Medulla oblongata (tissue), 1 donor: ENCODE measurements at regions not wholly inside any gene's neighbourhood (a gene's known extent, or its start where the extent isn't known, plus 50 kb on each side); places are given as distances from the start of the nearest gene placed in this dataset.
A peak's percentile ranks its signal among the peaks of the same experiment; 100 is the strongest.
"Not testable (repeated sequence)": the region's sequence is repeated elsewhere in the genome, so short reads cannot be mapped to it uniquely, and the experiment has no call there.

ENCODE experiments used
- DNase-seq: peaks from one replicate; pipeline ENCODE4 v3.0.0-alpha.2; 2015; ENCODE audit errors: extremely low spot score

DNA sequence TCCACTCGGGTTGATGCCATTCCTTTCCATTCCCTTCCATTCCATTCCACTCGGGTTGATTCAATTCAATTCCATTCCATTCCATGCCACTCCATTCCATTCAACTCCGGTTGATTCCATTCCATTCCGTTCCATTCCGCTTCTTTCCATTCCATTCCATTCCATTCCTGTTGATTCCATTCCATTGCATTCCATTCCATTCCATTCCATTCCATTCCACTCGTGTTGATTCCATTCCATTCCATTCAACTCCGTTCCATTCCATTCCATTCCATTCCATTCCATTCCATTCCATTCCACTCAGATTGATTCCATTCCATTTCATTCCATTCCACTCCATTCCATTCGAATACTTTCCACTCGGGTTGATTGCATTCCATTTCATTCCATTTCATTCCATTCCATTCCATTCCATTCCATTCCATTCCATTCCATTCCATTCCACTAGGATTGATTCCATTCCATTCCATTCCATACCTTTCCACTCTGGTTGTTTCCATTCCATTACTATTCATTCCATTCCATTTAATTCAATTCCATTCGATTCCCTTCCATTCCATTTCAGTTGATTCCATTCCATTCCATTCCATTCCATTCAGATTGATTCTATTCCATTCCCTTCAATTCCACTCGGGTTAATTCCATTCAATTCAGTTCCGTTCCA lies 1141.8 kb downstream of the RPIA start:
- peak; percentile 59 for DNase-seq

DNA sequence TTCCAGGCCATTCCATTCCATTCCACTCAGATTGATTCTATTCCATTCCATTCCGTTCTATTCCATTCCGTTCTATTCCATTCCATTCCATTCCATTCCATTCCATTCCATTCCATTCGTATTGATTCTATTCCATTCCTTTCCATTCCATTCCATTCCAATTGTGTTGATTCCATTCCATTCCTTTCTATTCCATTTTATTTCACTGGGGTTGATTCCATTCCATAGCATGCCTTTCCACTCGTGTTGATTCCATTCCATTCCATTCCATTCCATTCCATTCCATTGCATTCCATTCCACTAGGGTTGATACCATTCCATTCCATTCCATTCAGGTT lies 1142.3 kb downstream of the RPIA start:
- DNase-seq: peak; percentile 70

DNA sequence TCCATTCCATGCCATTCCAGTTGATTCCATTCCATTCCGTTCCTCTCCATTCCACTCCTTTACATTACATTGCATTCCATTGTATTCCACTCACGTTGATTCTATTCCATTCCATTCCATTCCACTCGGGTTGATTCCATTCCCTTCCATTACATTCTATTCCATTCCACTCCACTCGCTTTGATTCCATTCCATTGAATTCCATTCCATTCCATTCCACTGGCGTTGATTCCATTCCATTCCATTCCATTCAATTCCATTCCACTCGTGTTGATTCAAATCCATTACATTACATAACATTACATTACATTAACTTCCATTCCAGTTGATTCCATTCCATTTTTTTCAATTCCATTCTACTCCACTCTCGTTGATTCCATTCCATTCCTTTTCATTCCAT lies 1142.8 kb downstream of the RPIA start:
- no peak for DNase-seq

DNA sequence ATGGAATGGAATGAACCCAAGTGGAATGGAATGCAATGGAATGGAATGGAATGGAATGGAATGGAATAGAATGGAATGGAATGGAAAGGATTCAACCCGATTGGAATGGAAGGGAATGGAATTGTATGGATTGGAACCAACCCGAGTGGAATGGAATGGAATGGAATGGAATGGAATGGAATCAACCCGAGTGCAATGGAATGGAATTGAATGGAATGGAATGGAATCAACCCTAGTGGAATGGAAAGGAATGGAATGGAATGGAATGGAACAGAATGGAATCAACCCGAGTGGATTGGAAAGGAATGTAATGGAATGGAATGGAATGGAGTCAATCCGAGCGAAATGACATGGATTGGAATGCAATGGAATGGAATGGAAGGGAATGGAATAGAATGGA lies 1144.9 kb downstream of the RPIA start:
- peak; percentile 84 for DNase-seq

DNA sequence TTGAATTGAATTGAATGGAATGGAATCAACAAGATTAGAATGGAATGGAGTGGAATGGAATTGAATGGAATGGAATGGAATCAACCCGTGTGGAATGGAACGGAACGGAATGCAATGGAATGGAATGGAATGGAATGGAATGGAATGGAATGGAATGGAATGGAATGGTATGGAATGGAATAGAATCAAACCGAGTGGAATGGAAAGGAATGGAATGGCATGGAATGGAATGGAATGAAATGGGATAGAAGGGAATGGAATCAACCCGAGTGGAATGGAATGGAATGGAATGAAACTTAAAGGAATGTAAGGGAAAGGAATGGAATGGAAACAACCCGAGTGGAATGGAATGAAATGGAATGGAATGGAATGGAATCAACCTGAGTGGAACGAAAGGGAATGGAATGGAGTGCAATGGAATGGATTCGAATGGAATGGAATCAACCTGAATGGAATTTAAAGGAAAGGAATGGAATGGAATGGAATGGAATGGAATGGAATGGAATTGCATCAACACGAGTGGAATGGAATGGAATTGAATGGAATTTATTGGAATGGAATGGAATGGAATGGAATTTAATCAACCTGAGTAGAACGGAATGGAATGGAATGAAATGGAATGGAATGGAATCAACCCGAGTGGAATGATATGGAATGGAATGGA lies 1146.6 kb downstream of the RPIA start:
- DNase-seq: no peak

DNA sequence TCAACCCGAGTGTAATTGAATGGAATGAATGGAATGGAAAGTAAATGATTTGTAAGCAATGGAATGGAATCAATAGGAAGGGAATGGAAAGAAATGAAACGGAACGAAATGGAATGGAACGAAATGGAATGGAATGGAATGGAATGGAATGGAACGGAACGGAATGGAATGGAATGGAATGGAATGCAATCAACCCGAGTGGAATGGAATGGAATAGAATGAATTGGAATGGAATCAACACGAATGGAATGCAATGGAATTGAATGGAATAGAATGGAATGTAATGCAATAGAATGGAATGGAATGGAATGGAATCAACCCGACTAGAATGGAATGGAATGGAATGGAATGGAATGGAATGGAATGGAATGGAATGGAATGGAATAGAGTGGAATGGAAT lies 1148.7 kb downstream of the RPIA start:
- DNase-seq: not testable (repeated sequence)

DNA sequence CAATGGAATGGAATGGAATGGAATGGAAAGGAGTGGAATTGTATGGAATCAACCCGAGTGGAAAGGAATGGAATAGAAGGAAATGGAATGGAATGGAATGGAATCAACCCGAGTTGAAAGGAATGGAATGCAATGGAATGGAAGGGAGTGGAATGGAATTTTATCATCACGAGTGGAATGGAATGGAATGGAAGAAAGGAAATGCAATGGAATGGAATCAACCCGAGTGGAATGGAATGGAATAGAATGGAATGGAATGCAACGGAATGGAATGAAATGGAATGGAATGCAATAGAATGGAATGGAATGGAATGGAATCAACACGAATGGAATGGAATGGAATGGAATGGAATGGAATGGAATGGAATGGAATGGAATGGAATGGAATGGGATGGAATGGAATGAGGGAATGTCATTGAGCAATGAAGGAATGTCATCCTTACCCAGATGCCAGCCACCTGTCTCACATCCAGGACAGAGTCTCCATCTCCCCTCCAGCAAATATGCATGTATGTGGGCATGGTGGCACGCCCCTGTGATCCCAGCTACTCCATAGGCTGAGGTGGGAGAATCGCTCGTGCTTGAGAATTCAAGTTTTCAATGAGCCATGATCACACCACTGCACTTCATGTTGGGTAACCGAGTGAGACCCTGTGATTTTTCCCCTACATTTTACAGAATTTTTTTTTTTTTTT lies 1149.5 kb downstream of the RPIA start:
- DNase-seq: not testable (repeated sequence)

DNA sequence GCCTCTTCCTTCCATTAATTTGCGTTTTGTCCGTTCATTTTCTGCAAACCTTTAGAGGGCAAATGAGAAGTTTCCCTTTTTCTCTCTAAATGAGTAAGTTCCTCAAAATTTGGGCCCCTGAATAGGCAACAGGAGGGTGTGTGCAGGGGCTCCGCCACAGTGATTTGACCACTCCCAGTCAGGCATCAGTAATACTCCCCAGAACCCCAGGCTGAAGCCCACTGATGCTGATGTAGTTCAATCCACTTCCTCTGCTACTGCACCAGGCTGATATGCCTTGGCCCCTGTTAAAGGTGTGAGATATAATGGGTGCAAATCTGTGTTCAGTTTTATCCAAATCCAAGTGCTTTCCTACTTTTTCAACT lies 1150.0 kb downstream of the RPIA start:
- DNase-seq: no peak

DNA sequence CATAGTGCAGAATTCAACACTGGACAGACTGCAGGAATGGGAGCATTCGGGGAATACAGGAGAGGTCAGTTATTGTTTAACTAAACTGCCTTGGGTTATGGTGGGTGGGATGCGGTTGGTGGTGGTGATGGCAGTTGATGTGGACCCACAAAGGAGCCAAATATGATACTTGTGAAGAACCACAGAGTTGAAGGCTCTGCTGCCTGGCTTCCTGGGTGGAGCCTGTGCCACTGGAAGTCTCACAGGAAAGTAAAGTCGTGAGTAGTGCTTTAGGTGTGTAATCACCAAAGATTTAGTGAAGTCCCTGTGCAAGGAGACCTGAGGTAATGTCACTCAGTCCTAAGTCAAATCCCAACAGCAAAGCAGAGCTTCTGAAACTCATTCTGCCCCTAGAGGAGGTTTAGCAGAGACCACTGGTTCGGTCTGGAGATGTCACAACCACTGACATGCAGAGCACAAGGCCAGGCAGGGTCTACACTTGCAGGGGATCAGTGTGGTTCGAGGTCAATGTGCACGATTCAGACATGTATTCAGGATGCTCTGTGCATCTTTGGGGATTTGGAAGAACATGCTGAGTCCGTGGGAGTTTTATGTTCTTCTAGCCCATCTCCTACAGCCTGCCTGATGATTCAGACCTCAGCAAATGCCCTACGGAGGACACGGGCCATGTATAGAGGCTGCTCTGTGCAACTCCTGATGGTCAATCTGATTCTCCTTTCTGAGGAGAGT lies 1150.9 kb downstream of the RPIA start:
- no peak for DNase-seq

DNA sequence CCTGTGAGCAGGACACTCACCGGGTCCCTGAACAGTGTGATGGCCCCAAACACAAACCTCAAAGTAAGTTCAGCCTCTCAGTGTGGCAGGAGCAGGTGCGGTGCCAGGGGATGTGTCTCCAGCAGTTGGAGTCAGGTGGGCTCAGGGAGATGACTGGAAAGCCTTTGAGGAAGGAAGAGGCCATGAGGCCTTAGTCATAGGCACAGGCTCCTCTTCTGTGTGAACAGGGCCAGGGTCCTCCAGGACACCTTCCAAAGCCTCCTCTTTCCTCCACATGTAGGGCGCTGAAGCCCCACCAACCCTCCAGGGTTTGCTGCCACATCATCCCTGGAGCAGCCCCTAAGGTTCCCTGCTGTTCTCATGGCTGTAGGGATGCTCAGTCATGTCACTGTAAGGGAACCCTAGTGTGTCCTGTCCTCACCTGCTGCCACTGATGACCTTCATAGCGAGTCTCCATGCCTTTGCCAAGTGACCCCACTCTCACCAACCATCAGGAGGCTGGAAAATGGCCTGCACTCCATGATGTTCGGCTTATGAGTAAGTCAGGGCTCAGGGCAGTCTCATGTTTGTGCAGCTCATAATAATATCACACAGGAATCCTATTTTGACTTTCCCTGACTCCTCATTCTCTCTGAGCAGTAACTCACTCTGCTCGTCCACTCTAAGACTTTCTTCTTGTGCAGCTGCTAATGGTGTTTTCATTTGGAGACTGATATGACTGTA lies 1152.9 kb downstream of the RPIA start:
- no peak for DNase-seq

DNA sequence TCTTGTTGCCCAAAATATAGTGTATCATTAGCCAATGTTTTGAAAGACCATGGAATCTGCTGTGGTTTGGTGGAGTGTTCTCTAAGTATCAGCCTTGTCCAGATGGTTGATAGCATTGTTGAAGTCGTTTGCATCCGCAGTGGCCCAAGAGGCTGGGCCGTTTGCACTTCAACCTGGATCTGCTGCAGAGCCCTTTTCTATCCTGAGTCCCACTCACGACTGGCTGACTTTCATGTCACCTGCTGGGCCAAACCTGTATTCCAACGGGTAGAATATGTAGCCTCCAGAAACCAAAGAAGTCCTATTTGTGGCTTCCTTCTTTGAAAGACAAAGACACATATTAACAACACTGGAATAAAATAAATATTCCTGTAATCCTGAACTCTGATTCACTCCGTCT lies 1154.1 kb downstream of the RPIA start:
- DNase-seq: no peak

DNA sequence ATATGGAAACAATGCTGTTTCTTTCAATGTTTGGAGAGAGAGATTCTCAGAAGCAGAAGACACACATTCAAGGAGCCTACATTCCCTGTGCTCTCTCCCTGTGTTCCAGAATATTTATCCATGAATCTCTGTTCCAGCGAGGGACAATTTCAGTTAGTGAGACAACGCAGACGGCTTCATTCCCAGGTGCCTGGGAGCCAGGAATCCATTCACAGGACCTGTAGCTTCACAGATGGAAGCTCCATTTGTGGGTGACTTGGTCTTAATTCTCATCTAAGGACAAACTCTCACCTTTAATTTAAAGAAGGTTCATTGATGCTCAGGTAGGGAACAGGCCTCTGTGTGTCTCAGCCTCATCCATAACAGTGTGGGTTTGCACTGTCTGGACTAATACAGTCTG lies 1156.6 kb downstream of the RPIA start:
- DNase-seq: no peak

DNA sequence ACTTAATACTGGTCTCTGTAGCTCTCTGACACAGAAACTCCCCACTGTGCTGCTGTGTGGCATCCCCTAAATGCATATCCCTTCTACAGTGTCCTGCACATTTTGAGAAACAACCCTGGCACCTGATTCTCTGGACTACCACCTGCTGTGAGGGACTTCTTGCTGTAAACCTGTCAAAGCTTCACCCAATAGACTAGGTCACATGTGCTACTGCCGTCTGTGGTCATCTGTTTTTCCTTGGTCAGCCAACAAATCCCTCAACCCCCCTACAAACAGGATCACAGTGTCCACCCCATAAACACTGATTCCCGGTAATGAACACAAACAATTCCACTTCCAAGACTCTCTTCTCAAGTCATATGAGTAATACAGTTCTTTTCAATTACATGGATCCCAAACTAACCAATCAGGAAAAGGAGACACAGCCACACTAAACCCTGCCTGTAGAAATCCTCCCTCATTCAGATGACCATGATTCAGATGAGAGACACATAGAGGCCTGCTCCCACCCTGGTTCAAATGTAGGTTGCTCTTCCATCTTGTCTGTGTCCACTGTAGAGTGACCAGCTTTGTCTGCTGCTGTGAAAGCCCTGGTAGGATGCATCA lies 1157.4 kb downstream of the RPIA start:
- DNase-seq: no peak

DNA sequence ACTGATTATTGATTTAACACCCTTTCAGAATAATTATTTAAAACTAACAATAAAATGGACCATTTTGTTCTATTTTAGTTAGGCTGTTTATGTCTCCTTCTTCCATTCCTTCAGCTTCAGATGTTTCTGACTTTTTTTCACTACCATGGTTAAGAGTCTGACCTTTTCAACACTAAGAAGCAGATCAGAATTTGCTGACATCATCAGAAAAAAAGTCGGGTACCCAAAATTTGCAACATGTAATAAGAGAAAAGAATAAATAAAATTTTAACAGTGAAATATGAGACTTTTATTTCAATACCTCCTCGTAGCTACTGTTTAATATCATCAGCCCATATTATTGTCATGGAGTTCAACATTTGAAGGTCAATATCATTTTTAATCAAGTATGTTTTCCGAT lies 1158.3 kb downstream of the RPIA start:
- DNase-seq: no peak

DNA sequence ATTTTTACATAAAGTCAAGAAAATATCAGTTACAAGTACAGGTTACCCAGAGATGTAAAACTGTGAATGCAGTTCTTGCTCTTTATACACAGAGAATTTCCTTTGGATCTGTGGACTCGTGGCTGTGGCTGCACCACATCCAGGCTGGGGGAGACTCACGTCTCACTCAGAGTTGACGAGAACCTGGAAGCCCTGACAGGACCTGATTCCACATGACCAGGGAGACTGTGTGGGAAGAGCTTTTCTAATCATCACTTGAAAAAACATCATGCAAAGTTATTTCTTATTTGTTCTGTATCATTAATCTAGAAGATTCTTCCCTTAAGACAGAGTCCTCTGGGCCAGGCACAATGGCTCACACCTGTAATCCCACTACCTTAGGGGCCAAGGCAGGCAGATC lies 1159.0 kb downstream of the RPIA start:
- no peak for DNase-seq

DNA sequence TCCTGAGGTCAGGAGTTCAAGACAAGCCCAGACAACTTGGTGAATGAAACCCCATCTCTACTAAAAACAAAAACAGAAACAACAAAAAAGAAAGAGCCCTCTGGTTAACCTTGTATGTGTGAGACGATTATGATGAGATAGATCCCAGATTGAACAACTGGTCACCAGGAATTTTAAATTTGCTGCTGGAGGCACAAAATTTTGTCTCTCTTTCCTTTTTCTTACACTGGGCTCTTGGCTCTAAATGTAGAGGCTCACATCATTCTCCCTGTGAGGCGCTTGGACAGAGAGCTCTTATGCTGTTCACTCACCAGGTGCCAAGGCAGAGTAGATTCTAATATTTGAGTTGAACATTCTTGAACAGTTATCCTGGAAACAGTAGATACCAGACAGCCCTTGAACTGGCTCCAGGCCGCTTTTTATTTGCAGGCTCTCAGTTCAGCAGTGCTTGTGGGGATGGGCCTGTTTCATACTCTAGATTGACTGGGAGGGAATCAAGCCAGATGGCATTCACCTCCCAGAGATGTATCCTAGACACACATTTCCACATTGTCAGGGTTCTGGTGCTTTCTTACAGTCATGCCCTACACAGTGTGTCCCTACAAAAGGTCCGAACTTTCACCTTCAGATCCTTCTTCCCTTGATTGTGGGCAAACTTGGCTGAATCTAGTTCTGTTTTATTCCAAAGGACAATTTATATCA lies 1159.6 kb downstream of the RPIA start:
- no peak for DNase-seq

DNA sequence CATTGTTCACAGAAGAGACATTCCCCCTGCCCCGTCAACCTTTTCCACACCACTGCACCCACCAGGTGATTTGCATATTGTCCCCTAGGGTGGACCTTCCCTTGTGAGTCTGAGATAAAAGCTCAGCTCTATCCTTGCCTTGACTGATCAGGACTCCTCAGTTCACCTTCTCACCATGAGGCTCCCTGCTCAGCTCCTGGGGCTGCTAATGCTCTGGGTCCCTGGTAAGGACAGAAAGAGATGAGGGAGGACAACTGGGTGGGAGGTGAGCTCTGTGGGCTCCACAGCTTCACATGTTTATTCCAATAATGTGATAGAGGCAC lies 1160.1 kb downstream of the RPIA start:
- DNase-seq: no peak

DNA sequence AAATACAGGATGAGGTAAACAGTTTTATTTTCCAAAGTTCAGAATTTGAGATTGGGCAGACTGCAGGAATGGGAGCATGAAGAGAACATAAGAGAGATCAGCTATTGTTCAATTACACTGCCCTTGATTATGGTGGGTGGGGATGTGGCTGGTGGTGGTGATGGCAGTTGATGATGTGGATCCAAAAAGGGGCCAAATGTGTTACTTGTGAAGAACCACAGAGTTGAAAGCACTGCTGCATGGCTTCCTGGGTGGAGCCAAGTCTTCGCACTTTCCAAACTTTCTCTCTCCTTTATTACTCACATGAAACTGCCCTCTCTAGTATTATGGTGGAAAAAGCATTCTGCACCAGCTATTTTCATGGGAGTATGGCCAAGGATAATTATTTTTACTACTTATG lies 1162.0 kb downstream of the RPIA start:
- not testable (repeated sequence) for DNase-seq

DNA sequence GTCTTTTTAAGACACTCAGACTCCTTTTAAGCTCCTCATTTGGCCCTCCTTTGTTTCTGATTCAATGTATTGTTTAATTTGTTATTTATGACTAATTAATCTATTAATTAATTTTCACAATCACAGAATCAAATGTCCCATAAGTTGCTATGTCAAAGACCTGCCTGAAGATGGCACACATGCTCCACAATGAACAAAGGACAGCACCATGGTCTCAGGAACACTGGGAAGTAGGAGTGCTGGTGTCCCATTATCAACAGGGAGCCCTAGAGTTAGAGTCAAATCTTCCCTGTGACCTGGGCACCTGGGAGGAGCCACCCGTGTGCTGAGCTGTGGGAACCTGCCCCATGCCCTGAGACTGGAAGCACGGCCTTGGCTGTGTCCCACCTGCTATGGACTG lies 1164.3 kb downstream of the RPIA start:
- DNase-seq: not testable (repeated sequence)

DNA sequence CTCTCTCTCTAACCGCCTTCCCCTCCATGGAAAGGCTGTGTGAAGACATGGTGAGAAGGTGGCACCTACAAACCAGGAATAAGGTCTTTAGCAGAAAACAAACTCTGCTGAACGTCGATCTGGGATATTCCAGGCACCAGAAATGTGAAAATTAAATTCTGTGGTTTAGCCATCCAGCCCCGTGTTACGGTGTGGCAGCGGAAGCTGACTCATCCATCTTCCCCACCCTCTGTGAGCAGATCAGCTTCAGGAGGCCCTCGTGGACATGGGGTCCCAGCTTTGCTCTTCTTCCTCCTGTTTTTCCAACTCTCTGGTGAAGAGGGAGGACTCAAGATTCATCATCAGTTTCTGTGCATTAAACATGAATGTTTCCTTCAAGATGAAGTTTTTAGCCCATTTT lies 1164.8 kb downstream of the RPIA start:
- DNase-seq: not testable (repeated sequence)

DNA sequence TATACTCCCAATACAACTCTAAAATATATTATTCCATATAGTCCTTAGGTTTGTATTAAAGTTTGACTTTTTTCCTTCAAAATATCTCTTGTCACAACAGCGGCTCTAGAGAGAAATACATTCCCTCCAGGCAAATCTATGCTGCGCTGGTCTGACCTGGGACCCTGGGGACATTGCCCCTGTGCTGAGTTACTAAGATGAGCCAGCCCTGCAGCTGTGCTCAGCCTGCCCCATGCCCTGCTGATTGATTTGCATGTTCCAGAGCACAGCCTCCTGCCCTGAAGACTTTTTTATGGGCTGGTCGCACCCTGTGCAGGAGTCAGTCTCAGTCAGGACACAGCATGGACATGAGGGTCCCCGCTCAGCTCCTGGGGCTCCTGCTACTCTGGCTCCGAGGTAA lies 1170.7 kb downstream of the RPIA start:
- DNase-seq: not testable (repeated sequence)
